Naive thymus-derived CD8-positive, alpha-beta T cell (primary cell): ENCODE measurements at regions not wholly inside any gene's neighbourhood (a gene's known extent, or its start where the extent isn't known, plus 50 kb on each side); places are given as distances from the start of the nearest gene placed in this dataset.
"Not testable (repeated sequence)": the region's sequence is repeated elsewhere in the genome, so short reads cannot be mapped to it uniquely, and the experiment has no call there.

Experiments used
- ATAC-seq, 2 donors: fragments of 150-1000 bp; cut with Tn5 transposase in 1 of 2; sonication (Bioruptor Pico), chemical (Tn5 transposase) in 1 of 2; 1 replicate in 1 of 2; 2 replicates in 1 of 2; pipeline ENCODE4 v1.10.0; 2021; ENCODE audit warnings: mild to moderate bottlenecking in 2 of 2, moderate library complexity in 2 of 2
- POLR2A ChIA-PET: fragments of 350-600 bp; sonication (Branson Sonifier 250); formaldehyde crosslinking; loops from one replicate; lab custom pipeline; 2021; ENCODE audit warnings: antibody characterized with exemption; lab: Charles Lee
- DNase-seq, 10 donors: peaks; one replicate each; pipeline versions ENCODE4 v3.0.0 to v3.0.0-alpha.2; 2020 to 2022
- H3K27ac Mint-ChIP-seq, 10 donors: one replicate each; pipeline ENCODE4 v1.8.0; 2020 to 2022; ENCODE audit warnings: mild to moderate bottlenecking in 10 of 10, mixed read lengths in 10 of 10, moderate library complexity in 4 of 10, inconsistent platforms in 1 of 10
- H3K27me3 Mint-ChIP-seq, 5 donors: one replicate each; pipeline ENCODE4 v1.8.0; 2021 to 2022; ENCODE audit warnings: mixed read lengths in 5 of 5
- H3K36me3 Mint-ChIP-seq, 3 donors: one replicate each; pipeline ENCODE4 v1.8.0; 2020 to 2022; ENCODE audit warnings: mixed read lengths in 3 of 3, mild to moderate bottlenecking in 2 of 3, inconsistent platforms in 1 of 3
- H3K4me1 Mint-ChIP-seq, 4 donors: one replicate each; pipeline ENCODE4 v1.8.0; 2021 to 2022; ENCODE audit warnings: mixed read lengths in 4 of 4
- H3K4me3 Mint-ChIP-seq, 10 donors: one replicate each; pipeline ENCODE4 v1.8.0; 2020 to 2022; ENCODE audit warnings: mild to moderate bottlenecking in 10 of 10, mixed read lengths in 10 of 10, moderate library complexity in 6 of 10, inconsistent platforms in 1 of 10
- H3K9me3 Mint-ChIP-seq, 9 donors: one replicate each; pipeline ENCODE4 v1.8.0; 2020 to 2022; ENCODE audit warnings: mixed read lengths in 9 of 9, mild to moderate bottlenecking in 3 of 9, inconsistent platforms in 1 of 9, moderate library complexity in 1 of 9

- POLR2A ChIA-PET, result no interaction called here
- H3K27me3 Mint-ChIP-seq, result peaks cover 3 to 37% (median 15%) of the 10 kb centered on the region in 5 donors
These were observed 78.6 kb downstream of the EXTL2 start for GRCh38 chr1:100816049-100816448.

GRCh38 chr1:100820195-100820594 is 74.4 kb downstream of the EXTL2 start:
- DNase-seq, H3K27ac Mint-ChIP-seq, H3K4me3 Mint-ChIP-seq, ATAC-seq, POLR2A ChIA-PET, H3K4me1 Mint-ChIP-seq: not testable (repeated sequence)
- peaks cover 0 to 40% (median 20%) of the 10 kb centered on the region in 9 donors for H3K9me3 Mint-ChIP-seq
- H3K36me3 Mint-ChIP-seq, result peaks cover 0 to 16% (median 3%) of the 10 kb centered on the region in 3 donors
- H3K27me3 Mint-ChIP-seq, result peaks cover 0 to 13% (median 5%) of the 10 kb centered on the region in 5 donors

More at GRCh38 chr1:100816049-100816448, 78.6 kb downstream of the EXTL2 start:
- no peak for DNase-seq
- no peak overlapping the region for H3K27ac Mint-ChIP-seq
- H3K9me3 Mint-ChIP-seq, result peaks cover 0 to 6% (median 4%) of the 10 kb centered on the region in 9 donors
- peaks cover 0 to 6% (median 0%) of the 10 kb centered on the region in 4 donors for H3K4me1 Mint-ChIP-seq
- H3K36me3 Mint-ChIP-seq, result peaks cover 0 to 5% (median 0%) of the 10 kb centered on the region in 3 donors
- no peak for ATAC-seq
- H3K4me3 Mint-ChIP-seq, result no peak overlapping the region

- H3K27me3 Mint-ChIP-seq, H3K4me3 Mint-ChIP-seq, POLR2A ChIA-PET, H3K4me1 Mint-ChIP-seq, H3K27ac Mint-ChIP-seq, ATAC-seq, DNase-seq: not testable (repeated sequence)
- peaks cover 0 to 44% (median 20%) of the 10 kb centered on the region in 9 donors for H3K9me3 Mint-ChIP-seq
- H3K36me3 Mint-ChIP-seq, result peaks cover 0 to 16% (median 3%) of the 10 kb centered on the region in 3 donors
These were observed 72.7 kb downstream of the EXTL2 start for GRCh38 chr1:100821919-100822318.
